HG03025 (cell line): ENCODE measurements at regions not wholly inside any gene's neighbourhood (a gene's known extent, or its start where the extent isn't known, plus 50 kb on each side); places are given as distances from the start of the nearest gene placed in this dataset.

Experiments
- ATAC-seq: cut with Tn5 transposase; IDR thresholded peaks from one replicate; pipeline ENCODE4 v1.9.1; 2021; ENCODE audit warnings: mild to moderate bottlenecking, moderate library complexity; ENCODE audit not compliant: unreplicated experiment, low FRiP score

GRCh38 chr16:73549984-73550631 lies 502.2 kb upstream of the ZFHX3 start:
- ATAC-seq = no peak

- ATAC-seq = no peak
Measured at GRCh38 chr16:73547552-73548403, 499.9 kb upstream of the ZFHX3 start.

GRCh38 chr16:73546341-73546845 lies 498.5 kb upstream of the ZFHX3 start:
- no peak for ATAC-seq

GRCh38 chr16:73545755-73546154 lies 497.8 kb upstream of the ZFHX3 start:
- no peak for ATAC-seq

GRCh38 chr16:73545290-73545689 lies 497.4 kb upstream of the ZFHX3 start:
- no peak for ATAC-seq

- no peak for ATAC-seq
Measured at GRCh38 chr16:73544826-73545225, 496.9 kb upstream of the ZFHX3 start.

- no peak for ATAC-seq
Measured at GRCh38 chr16:73543970-73544599, 496.2 kb upstream of the ZFHX3 start.

- ATAC-seq = no peak
Measured at GRCh38 chr16:73543331-73543969, 495.5 kb upstream of the ZFHX3 start.

GRCh38 chr16:73542885-73543284 lies 495.0 kb upstream of the ZFHX3 start:
- ATAC-seq = no peak

GRCh38 chr16:73537921-73538320 lies 490.0 kb upstream of the ZFHX3 start:
- no peak for ATAC-seq

GRCh38 chr16:73536931-73537330 lies 489.0 kb upstream of the ZFHX3 start:
- ATAC-seq = no peak

- ATAC-seq = no peak
Measured at GRCh38 chr16:73531021-73531420, 483.1 kb upstream of the ZFHX3 start.

GRCh38 chr16:73530529-73530928 lies 482.6 kb upstream of the ZFHX3 start:
- ATAC-seq = no peak

GRCh38 chr16:73529303-73530012 lies 481.5 kb upstream of the ZFHX3 start:
- no peak for ATAC-seq

GRCh38 chr16:73527187-73527586 lies 479.3 kb upstream of the ZFHX3 start:
- no peak for ATAC-seq

GRCh38 chr16:73526011-73526804 lies 478.3 kb upstream of the ZFHX3 start:
- no peak for ATAC-seq

GRCh38 chr16:73523209-73523608 lies 475.3 kb upstream of the ZFHX3 start:
- no peak for ATAC-seq

GRCh38 chr16:73521499-73521898 lies 473.6 kb upstream of the ZFHX3 start:
- no peak for ATAC-seq

GRCh38 chr16:73515616-73516015 lies 467.7 kb upstream of the ZFHX3 start:
- no peak for ATAC-seq
